Neural crest cell (in vitro differentiated cells): ENCODE measurements at regions not wholly inside any gene's neighbourhood (a gene's known extent, or its start where the extent isn't known, plus 50 kb on each side); places are given as distances from the start of the nearest gene placed in this dataset.

Experiments
- DNase-seq: peaks from one replicate; pipeline ENCODE4 v3.0.0; 2021; ENCODE audit warnings: low read depth, mixed read lengths, low spot score
- H3K27ac Mint-ChIP-seq: one replicate; pipeline ENCODE4 v1.8.0; 2021; ENCODE audit warnings: mild to moderate bottlenecking, mixed read lengths; ENCODE audit not compliant: unreplicated experiment
- H3K27me3 Mint-ChIP-seq: 2 replicates; pipeline ENCODE4 v1.8.0; 2021; ENCODE audit warnings: low read depth, mild to moderate bottlenecking, mixed read lengths
- H3K36me3 Mint-ChIP-seq: 2 replicates; pipeline ENCODE4 v1.8.0; 2021; ENCODE audit warnings: low read depth, mild to moderate bottlenecking, mixed read lengths
- H3K4me1 Mint-ChIP-seq: 2 replicates; pipeline ENCODE4 v1.8.0; 2021; ENCODE audit warnings: mixed read lengths
- H3K4me3 Mint-ChIP-seq: one replicate; pipeline ENCODE4 v1.8.0; 2021; ENCODE audit warnings: mild to moderate bottlenecking, mixed read lengths
- H3K9me3 Mint-ChIP-seq: 2 replicates; pipeline ENCODE4 v1.8.0; 2021; ENCODE audit warnings: mixed read lengths
- TF ChIP-seq, protein P1 (sequence below): fragments of 200-600 bp; sonication (generic); conservative IDR thresholded peaks from 2 replicates; pipeline ENCODE4 v1.5.0; 2021; ENCODE audit warnings: antibody characterized with exemption, mild to moderate bottlenecking

DNA sequence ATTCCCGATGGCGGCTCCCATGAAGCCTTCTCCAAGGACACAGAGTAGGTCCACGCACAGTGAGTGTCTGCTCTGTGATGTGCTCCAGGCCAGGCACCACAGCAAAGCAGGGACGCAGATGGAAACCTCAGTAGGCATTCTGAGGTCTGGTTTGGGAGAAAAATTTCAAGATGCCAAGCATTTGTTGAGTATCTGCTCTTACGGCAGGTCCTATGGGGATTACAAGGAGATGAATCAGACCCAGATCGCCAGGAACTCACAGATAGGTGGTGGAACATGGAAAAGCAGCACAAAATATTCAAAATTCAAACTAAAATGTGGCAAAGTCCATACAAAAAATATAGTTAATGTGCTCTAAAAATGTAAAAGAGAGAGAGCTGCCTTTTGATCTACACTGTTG, 684.9 kb upstream of the TMEM132C start:
- H3K9me3 Mint-ChIP-seq, result peaks cover 3% of the 10 kb centered on the region
- no peak overlapping the region for H3K4me3 Mint-ChIP-seq
- H3K36me3 Mint-ChIP-seq, result no peaks in the 10 kb centered on the region
- TF ChIP-seq, protein P1, sequence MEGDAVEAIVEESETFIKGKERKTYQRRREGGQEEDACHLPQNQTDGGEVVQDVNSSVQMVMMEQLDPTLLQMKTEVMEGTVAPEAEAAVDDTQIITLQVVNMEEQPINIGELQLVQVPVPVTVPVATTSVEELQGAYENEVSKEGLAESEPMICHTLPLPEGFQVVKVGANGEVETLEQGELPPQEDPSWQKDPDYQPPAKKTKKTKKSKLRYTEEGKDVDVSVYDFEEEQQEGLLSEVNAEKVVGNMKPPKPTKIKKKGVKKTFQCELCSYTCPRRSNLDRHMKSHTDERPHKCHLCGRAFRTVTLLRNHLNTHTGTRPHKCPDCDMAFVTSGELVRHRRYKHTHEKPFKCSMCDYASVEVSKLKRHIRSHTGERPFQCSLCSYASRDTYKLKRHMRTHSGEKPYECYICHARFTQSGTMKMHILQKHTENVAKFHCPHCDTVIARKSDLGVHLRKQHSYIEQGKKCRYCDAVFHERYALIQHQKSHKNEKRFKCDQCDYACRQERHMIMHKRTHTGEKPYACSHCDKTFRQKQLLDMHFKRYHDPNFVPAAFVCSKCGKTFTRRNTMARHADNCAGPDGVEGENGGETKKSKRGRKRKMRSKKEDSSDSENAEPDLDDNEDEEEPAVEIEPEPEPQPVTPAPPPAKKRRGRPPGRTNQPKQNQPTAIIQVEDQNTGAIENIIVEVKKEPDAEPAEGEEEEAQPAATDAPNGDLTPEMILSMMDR, result no peak
- DNase-seq, result no peak
- H3K4me1 Mint-ChIP-seq, result no peaks in the 10 kb centered on the region
- H3K27me3 Mint-ChIP-seq, result no peaks in the 10 kb centered on the region
- H3K27ac Mint-ChIP-seq, result no peak overlapping the region

DNA sequence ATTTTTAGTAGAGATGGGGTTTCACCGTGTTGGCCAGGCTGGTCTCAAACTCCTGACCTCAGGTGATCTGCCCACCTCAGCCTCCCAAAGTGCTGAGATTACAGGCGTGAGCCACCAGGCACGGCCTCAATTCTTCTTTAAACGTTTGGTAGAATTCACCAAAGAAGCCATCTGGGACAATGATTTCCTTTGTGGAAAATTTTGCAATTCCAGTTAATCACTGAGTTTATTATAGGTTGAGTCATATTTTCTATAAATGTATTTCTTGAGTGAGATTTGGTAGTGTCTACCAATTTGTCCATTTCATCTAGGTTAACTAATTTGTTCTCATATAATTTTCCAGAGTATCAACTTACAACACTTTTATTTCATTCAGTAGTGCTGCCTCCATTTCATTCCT, 683.9 kb upstream of the TMEM132C start:
- H3K36me3 Mint-ChIP-seq, result no peaks in the 10 kb centered on the region
- no peak overlapping the region for H3K4me3 Mint-ChIP-seq
- peaks cover 4% of the 10 kb centered on the region for H3K4me1 Mint-ChIP-seq
- DNase-seq, result no peak
- TF ChIP-seq, protein P1, result no peak
- H3K9me3 Mint-ChIP-seq, result peaks cover 3% of the 10 kb centered on the region
- no peaks in the 10 kb centered on the region for H3K27me3 Mint-ChIP-seq
- no peak overlapping the region for H3K27ac Mint-ChIP-seq

DNA sequence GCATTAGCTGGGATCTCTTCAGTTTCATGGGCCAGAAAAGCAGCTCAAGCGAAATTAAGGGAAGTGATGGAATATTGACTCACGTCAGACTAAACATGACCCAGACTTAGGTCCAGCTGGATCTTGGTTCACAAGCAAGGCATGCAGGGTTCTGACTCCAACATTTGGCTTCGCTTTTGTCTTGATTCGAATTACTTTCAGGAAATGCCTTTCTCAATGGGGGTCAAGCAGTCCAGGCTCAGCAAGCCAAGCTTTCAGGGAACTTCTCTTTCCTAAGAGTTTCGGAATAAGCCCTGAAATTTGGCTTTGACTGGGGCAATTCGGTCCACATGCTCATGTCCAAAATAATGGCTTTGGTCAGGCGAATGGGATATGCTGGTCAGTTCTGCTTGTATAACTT, 678.7 kb upstream of the TMEM132C start:
- TF ChIP-seq, protein P1, result no peak
- Mint-ChIP-seq H3K4me1 (peaks cover 11% of the 10 kb centered on the region), H3K36me3 (no peaks in the 10 kb centered on the region), H3K27me3 (peaks cover 6% of the 10 kb centered on the region), H3K27ac (no peak overlapping the region), H3K4me3 (no peak overlapping the region), H3K9me3 (peaks cover 3% of the 10 kb centered on the region)
- no peak for DNase-seq

DNA sequence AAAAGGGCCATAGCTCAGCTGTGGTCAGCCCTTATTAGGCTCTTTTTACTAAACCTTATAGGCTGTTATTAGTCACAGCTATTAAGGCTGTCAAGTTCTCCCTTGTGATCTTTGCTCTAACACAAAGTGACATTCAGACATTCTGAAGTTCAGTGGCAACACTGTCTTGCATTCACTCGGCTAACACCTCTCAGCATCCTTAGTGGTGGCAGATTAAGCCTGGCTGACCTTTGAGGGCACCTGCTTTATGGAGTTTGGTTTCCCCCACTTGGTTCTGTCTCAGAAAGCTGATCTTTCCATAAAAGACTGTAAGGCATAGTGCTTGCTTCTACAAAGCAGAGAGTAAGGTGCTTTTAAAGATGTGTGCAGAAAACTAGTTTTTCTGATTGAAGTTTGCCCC, 677.4 kb upstream of the TMEM132C start:
- H3K27ac Mint-ChIP-seq, result no peak overlapping the region
- H3K27me3 Mint-ChIP-seq, result peaks cover 6% of the 10 kb centered on the region
- H3K4me3 Mint-ChIP-seq, result no peak overlapping the region
- H3K9me3 Mint-ChIP-seq, result peaks cover 3% of the 10 kb centered on the region
- peaks cover 18% of the 10 kb centered on the region for H3K4me1 Mint-ChIP-seq
- TF ChIP-seq, protein P1, result no peak
- no peaks in the 10 kb centered on the region for H3K36me3 Mint-ChIP-seq
- no peak for DNase-seq

DNA sequence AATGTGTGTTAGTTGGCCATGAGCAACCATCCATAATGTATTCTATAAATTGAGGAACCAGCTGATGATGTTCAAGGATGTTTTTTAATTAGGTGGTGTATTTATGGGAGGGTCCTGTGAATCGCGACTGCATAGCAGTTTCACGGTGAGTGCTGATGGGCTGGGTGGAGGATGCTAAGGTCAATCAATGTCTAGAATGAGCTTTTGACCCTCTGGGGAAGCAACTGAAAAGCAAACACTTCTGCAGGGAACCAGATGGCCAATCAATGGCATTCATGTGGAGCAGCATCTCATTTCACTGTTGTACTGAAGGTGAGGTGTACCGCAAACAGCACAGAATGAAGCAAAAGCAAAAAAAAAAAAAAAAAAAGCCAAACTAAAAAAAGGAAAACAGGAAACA, 676.1 kb upstream of the TMEM132C start:
- Mint-ChIP-seq H3K27ac (no peak overlapping the region), H3K36me3 (no peaks in the 10 kb centered on the region), H3K27me3 (peaks cover 6% of the 10 kb centered on the region), H3K4me3 (no peak overlapping the region), H3K9me3 (peaks cover 3% of the 10 kb centered on the region), H3K4me1 (peaks cover 26% of the 10 kb centered on the region)
- no peak for DNase-seq
- TF ChIP-seq, protein P1, result no peak

DNA sequence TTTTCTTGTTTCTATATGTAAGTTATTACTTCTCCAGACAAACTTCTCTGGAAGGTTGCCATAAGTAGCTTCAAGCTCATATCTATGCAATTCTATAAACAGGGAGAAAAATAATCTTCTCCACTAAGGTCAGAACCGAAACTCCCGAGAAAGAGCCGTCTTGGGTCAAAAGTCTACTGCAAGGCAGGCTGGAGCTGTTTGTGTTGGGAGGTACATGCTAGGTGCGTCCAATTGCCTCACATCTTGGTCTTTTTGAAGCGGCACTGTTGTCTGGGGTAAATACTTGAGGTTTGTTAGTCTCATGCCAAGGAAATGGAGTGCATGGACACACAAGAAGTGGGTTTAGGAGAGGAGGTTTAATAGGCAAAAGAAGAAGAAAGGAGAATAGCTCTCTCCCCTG, 674.7 kb upstream of the TMEM132C start:
- peaks cover 26% of the 10 kb centered on the region for H3K4me1 Mint-ChIP-seq
- no peak overlapping the region for H3K4me3 Mint-ChIP-seq
- H3K27ac Mint-ChIP-seq, result peak overlapping the region; percentile 68
- peaks cover 6% of the 10 kb centered on the region for H3K27me3 Mint-ChIP-seq
- TF ChIP-seq, protein P1, result no peak
- DNase-seq, result no peak
- no peaks in the 10 kb centered on the region for H3K36me3 Mint-ChIP-seq
- no peaks in the 10 kb centered on the region for H3K9me3 Mint-ChIP-seq
